Activated naive CD8-positive, alpha-beta T cell (primary cell): ENCODE measurements at regions not wholly inside any gene's neighbourhood (a gene's known extent, or its start where the extent isn't known, plus 50 kb on each side); places are given as distances from the start of the nearest gene placed in this dataset.

Experiments used
- H3K27ac Mint-ChIP-seq: one replicate; pipeline ENCODE4 v1.8.0; 2021; ENCODE audit warnings: mixed read lengths
- H3K27me3 Mint-ChIP-seq: one replicate; pipeline ENCODE4 v1.8.0; 2021; ENCODE audit warnings: mixed read lengths
- H3K36me3 Mint-ChIP-seq: one replicate; pipeline ENCODE4 v1.8.0; 2021; ENCODE audit warnings: mixed read lengths
- H3K4me1 Mint-ChIP-seq: one replicate; pipeline ENCODE4 v1.8.0; 2021; ENCODE audit warnings: low read depth, mixed read lengths
- H3K4me3 Mint-ChIP-seq: one replicate; pipeline ENCODE4 v1.8.0; 2021; ENCODE audit warnings: mild to moderate bottlenecking, mixed read lengths
- H3K9me3 Mint-ChIP-seq: one replicate; pipeline ENCODE4 v1.8.0; 2021; ENCODE audit warnings: low read depth, mixed read lengths

- no peaks in the 10 kb centered on the region for H3K4me1 Mint-ChIP-seq
- H3K27me3 Mint-ChIP-seq = no peaks in the 10 kb centered on the region
- H3K36me3 Mint-ChIP-seq = no peaks in the 10 kb centered on the region
- H3K4me3 Mint-ChIP-seq = no peak overlapping the region
- H3K27ac Mint-ChIP-seq = no peak overlapping the region
- H3K9me3 Mint-ChIP-seq = peaks cover 6% of the 10 kb centered on the region
Measured at GRCh38 chr7:41319581-41319980, 383.3 kb downstream of the INHBA start.

DNA sequence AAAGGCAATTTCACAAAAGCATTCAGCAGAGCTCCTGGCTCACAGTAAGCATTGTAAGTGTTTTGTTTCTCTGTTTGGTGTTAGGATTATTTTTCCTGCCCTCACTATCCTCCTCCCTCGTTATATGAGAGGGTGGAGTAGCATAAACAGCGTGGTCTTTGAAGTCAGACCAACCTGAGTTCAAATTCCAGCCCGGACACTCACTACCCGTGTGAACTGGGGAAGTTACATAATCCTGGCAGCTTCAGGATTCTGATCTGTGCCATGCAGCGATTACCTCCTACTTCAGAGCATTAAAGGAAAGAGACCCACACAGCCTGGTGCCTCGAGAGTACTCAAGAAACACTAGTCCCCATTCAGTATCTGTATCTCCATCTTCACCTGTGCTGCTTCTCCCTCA lies 386.5 kb downstream of the INHBA start:
- Mint-ChIP-seq H3K27ac (no peak overlapping the region), H3K27me3 (no peaks in the 10 kb centered on the region), H3K36me3 (no peaks in the 10 kb centered on the region), H3K9me3 (peaks cover 6% of the 10 kb centered on the region), H3K4me1 (no peaks in the 10 kb centered on the region), H3K4me3 (no peak overlapping the region)

- Mint-ChIP-seq H3K4me1 (no peaks in the 10 kb centered on the region), H3K27me3 (no peaks in the 10 kb centered on the region), H3K27ac (no peak overlapping the region), H3K4me3 (no peak overlapping the region), H3K36me3 (no peaks in the 10 kb centered on the region), H3K9me3 (peaks cover 6% of the 10 kb centered on the region)
Measured at GRCh38 chr7:41315764-41316163, 387.1 kb downstream of the INHBA start.

DNA sequence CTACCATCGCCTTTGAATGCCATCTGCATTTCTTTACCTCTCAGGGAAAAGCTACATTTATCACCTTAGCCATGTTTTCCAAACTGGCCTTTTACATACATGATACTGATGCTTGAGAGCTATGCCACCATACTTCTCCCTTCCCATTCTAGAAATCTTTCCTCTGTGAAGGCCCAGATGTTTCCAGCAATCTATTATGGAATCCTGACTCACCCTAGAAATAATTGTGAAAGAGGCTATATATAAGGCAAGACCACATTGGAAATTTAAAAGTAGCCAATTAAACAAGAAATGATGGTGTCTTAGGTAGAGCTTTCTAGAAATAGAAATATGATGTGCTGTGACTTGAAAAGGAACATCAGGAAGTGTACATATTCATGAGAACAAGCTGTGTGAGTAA lies 389.7 kb downstream of the INHBA start:
- no peak overlapping the region for H3K27ac Mint-ChIP-seq
- no peaks in the 10 kb centered on the region for H3K4me1 Mint-ChIP-seq
- peaks cover 6% of the 10 kb centered on the region for H3K9me3 Mint-ChIP-seq
- no peak overlapping the region for H3K4me3 Mint-ChIP-seq
- H3K27me3 Mint-ChIP-seq = no peaks in the 10 kb centered on the region
- no peaks in the 10 kb centered on the region for H3K36me3 Mint-ChIP-seq

DNA sequence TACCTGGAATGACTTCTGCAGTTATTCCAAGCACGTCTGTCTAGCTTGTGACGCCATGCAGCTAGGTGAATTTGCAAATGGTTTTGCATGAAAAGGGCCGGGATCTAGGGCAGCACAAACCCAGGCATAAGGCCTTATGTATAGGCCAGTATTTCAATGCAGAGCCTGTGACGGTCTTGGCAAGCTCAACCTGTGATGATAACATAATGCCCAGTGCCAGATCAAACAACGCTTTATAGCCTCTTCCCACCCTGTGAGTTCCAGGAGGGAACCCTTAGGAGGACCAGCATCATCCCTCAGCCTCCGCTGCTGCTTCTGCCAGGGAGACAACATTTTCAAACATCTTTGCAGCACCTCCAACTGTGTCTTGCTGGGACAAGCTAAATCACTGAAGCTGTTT lies 390.7 kb downstream of the INHBA start:
- Mint-ChIP-seq H3K27me3 (no peaks in the 10 kb centered on the region), H3K4me1 (no peaks in the 10 kb centered on the region), H3K9me3 (peaks cover 6% of the 10 kb centered on the region), H3K4me3 (no peak overlapping the region), H3K36me3 (no peaks in the 10 kb centered on the region), H3K27ac (no peak overlapping the region)

- Mint-ChIP-seq H3K4me3 (no peak overlapping the region), H3K27ac (no peak overlapping the region), H3K36me3 (no peaks in the 10 kb centered on the region), H3K9me3 (peaks cover 6% of the 10 kb centered on the region), H3K4me1 (no peaks in the 10 kb centered on the region), H3K27me3 (no peaks in the 10 kb centered on the region)
Measured at GRCh38 chr7:41311301-41311700, 391.6 kb downstream of the INHBA start.

DNA sequence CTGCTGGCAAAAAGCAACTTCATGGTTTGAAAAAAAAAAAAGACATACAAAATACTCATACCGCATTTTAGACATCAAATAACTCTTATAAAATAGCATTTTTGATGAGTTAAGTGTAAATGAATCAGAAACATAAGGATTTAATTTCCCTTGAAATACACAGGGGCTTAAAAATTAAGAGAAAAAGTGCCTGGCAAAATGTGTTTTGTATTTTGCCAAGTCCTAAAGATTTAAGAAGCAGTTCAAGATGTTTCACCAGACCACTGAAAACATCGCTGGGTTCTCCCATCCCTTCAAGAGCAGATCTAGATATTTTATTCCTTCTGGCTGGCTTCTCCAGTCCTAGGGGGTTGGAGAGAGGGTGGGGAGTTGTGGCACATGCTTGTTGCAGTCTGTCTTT lies 396.4 kb downstream of the INHBA start:
- Mint-ChIP-seq H3K9me3 (peaks cover 9% of the 10 kb centered on the region), H3K27me3 (no peaks in the 10 kb centered on the region), H3K4me1 (no peaks in the 10 kb centered on the region), H3K4me3 (no peak overlapping the region), H3K36me3 (no peaks in the 10 kb centered on the region), H3K27ac (no peak overlapping the region)

DNA sequence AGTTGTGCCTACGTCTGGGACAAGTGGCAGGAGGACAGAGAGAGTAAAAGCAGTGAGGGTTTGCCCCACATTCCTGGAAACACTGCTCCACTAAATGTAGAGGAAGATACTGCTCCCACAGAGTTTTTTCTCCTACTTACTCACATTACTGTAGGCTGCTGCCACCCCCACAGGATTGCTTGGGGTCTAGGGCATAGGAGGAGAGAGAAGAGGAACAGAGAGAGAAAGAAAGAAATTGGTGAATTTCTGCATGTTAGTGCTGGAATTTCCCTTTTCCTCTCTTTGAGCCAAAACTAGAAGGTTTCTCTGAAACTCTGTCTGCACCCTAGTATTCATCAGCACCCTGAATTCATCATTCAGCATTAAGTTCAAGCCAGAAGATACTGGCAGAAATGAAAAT lies 397.9 kb downstream of the INHBA start:
- no peaks in the 10 kb centered on the region for H3K36me3 Mint-ChIP-seq
- no peak overlapping the region for H3K27ac Mint-ChIP-seq
- no peaks in the 10 kb centered on the region for H3K4me1 Mint-ChIP-seq
- H3K9me3 Mint-ChIP-seq = peaks cover 9% of the 10 kb centered on the region
- no peak overlapping the region for H3K4me3 Mint-ChIP-seq
- H3K27me3 Mint-ChIP-seq = no peaks in the 10 kb centered on the region

DNA sequence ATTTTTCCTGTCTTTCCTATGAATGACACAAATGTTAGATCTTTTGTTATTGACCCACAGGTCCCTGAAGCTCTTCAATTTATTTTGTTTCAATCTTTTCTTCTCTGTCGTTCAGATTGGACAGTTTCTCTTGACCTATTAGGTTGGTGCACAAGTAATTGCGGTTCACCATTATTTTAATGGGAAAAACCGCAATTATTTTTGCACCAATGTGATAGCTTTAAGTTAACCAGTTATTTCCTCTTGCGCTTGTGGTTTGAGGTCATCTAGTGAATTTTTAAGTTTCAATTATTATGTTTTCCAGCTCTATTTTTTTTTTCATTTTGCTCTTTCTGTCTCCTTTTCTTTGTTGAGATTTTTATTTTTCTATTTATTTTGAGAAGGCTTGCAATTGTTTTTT lies 399.2 kb downstream of the INHBA start:
- Mint-ChIP-seq H3K9me3 (peaks cover 9% of the 10 kb centered on the region), H3K27me3 (no peaks in the 10 kb centered on the region), H3K4me1 (no peaks in the 10 kb centered on the region), H3K27ac (no peak overlapping the region), H3K36me3 (no peaks in the 10 kb centered on the region), H3K4me3 (no peak overlapping the region)

DNA sequence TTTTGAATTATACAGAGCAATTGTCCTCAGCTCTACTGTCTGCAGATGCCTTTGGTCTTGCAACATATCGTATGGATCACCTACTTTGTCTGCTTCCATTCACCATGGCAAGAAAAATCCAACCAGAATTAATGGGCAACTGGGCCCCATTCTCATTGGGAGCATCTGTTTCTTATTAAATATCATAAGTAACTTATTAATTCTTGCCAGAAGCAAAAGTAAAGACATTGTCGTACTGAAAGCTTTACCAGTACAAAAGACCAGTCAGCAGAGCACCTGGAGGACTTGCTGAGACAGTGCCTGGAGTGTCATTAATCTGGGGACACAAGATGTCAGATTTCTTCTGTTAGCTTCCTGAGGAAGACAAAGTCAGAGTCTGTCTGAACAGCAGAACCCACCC lies 404.5 kb downstream of the INHBA start:
- Mint-ChIP-seq H3K4me1 (no peaks in the 10 kb centered on the region), H3K4me3 (no peak overlapping the region), H3K27me3 (no peaks in the 10 kb centered on the region), H3K27ac (no peak overlapping the region), H3K9me3 (peaks cover 9% of the 10 kb centered on the region), H3K36me3 (no peaks in the 10 kb centered on the region)

DNA sequence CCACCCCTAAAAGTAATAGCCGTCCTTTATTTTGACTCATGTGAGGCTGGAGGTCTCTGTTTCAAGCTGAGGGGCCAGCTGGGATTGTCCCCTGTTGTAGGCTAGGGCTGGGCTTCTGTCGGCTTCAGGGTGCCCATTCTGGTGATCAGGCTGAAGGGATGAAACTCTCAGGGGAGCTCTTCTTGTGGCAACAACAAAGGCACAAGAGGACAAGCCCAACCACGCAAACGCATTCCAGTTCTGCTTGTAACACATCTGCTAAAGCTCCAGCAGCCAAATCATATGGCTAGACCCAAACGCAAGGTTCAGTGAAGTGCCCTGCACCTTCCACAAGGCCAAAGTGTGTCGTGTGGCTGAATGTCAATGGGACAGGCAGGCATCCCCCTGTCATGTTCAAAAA lies 405.7 kb downstream of the INHBA start:
- Mint-ChIP-seq H3K36me3 (no peaks in the 10 kb centered on the region), H3K27me3 (no peaks in the 10 kb centered on the region), H3K4me3 (no peak overlapping the region), H3K4me1 (no peaks in the 10 kb centered on the region), H3K27ac (no peak overlapping the region), H3K9me3 (peaks cover 9% of the 10 kb centered on the region)

GRCh38 chr7:41295455-41295815 lies 407.5 kb downstream of the INHBA start:
- H3K4me3 Mint-ChIP-seq = no peak overlapping the region
- H3K9me3 Mint-ChIP-seq = peaks cover 6% of the 10 kb centered on the region
- no peaks in the 10 kb centered on the region for H3K27me3 Mint-ChIP-seq
- no peaks in the 10 kb centered on the region for H3K4me1 Mint-ChIP-seq
- H3K27ac Mint-ChIP-seq = no peak overlapping the region
- H3K36me3 Mint-ChIP-seq = no peaks in the 10 kb centered on the region

DNA sequence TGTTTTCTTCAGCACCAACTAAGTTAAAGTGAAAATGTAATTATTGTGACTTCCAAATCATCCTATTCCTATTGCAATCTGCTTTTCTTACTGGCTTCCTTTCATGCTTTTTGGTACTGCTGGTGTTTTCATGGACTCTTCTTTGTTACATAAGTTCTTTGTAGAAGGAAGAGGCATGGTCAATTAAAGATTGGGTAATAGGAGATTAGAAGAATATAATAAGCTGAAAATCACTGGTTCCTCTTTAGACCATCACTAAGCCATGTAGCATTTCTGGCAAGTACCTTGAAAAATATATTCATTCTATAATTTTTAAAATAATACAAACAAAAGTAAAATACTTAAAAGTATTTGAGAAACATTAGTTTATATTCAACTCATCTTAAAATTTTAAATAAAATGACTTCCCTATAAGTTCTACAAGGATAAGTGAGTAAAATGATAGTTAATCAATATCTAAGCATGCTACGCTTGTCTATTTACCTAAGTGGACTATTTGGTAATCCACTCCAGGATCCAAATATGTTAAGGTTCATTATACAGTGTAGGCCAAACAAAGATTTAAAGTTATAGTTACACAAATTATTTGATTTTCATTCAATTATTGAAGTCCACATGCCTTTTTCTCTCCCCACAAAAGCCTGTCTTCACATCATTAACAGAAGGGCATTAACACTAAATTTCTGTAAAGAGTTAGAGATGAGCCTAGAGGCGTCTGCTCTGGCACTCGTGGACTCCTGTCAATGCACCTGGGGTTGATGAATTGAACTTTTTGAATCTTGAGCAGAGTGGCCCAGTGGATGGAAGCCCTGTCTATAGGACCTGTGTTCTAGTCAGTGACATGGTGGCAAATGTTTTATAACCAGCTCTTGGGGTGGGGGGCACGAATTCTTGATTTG lies 408.1 kb downstream of the INHBA start:
- H3K4me1 Mint-ChIP-seq = no peaks in the 10 kb centered on the region
- H3K36me3 Mint-ChIP-seq = no peaks in the 10 kb centered on the region
- no peak overlapping the region for H3K27ac Mint-ChIP-seq
- H3K4me3 Mint-ChIP-seq = no peak overlapping the region
- peaks cover 6% of the 10 kb centered on the region for H3K9me3 Mint-ChIP-seq
- H3K27me3 Mint-ChIP-seq = no peaks in the 10 kb centered on the region

DNA sequence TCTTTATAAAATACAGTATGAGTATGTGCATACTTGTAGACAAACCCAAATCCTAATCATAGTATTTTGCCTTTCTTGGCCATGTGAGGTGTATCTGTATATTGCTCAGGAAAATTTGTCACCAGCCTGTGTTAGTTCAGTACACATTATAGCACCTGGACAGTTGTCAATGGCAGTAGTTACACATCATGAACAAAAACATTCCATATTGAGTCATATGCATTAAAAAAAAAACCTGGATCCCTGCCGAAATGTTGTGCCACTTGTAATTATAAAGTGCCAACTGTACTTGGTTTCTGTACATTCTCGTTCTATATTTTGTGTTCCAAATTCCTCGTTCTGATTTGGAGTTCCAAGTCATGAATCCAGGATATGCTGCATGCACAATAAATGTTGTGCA lies 410.4 kb downstream of the INHBA start:
- Mint-ChIP-seq H3K27ac (no peak overlapping the region), H3K27me3 (no peaks in the 10 kb centered on the region), H3K4me3 (no peak overlapping the region), H3K9me3 (peaks cover 9% of the 10 kb centered on the region), H3K36me3 (no peaks in the 10 kb centered on the region), H3K4me1 (no peaks in the 10 kb centered on the region)

DNA sequence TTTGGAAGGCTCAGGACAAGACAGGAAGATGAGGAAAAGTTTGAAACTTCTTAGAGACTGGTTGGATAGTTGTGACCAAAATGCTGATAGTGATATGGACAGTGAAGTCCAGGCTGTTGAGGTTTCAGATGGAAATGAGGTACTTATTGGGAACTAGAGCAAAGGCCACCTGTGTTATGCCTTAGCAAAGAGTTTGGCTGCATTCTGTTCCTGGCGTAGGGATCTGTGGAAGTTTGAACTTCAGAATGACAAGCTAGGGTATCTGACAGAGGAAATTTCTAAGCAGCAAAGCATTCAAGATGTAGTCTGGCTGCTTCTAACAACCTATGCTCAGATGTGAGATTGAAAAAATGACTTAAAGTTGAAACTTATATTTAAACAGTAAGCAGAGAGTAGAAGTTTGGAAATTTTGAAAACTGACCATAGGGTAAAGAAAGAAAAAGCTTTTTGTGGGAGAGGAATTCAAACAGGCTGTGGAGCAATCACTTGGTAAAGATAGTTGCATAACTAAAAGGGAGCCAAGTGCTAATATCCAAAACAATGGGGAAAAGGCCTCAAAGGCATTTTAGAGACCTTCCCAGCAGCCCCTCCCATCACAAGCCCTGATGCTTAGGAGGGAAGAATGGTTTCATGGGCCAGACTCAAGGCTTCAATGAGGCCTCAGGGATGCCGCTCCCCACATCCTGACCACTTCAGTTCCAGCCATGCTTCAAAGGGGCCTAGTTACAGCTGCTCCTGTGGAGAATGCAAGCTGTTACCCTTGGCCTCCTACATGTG lies 415.1 kb downstream of the INHBA start:
- Mint-ChIP-seq H3K4me1 (no peaks in the 10 kb centered on the region), H3K36me3 (no peaks in the 10 kb centered on the region), H3K27ac (no peak overlapping the region), H3K9me3 (peaks cover 3% of the 10 kb centered on the region), H3K27me3 (no peaks in the 10 kb centered on the region), H3K4me3 (no peak overlapping the region)
